Uterus (tissue), 3 donors: ENCODE measurements at regions not wholly inside any gene's neighbourhood (a gene's known extent, or its start where the extent isn't known, plus 50 kb on each side); places are given as distances from the start of the nearest gene placed in this dataset.

Source experiments
- DNase-seq, 2 donors: peaks; one replicate each; pipeline ENCODE4 v3.0.0-alpha.2; 2019 to 2020
- H3K27ac ChIP-seq, 2 donors: fragments of 200-600 bp; sonication (generic); 1 replicate in 1 of 2; 2 replicates in 1 of 2; pipeline ENCODE4 v1.5.1; 2016 to 2018
- H3K27me3 ChIP-seq, 2 donors: fragments of 200-600 bp; sonication (generic); one replicate each; pipeline ENCODE4 v1.5.1; 2018 to 2019; ENCODE audit warnings: control low read depth in 1 of 2
- H3K36me3 ChIP-seq, 2 donors: fragments of 200-600 bp; sonication (generic); one replicate each; pipeline ENCODE4 v1.5.1; 2019; ENCODE audit warnings: control low read depth in 1 of 2
- H3K4me1 ChIP-seq, 2 donors: fragments of 200-600 bp; sonication (generic); one replicate each; pipeline ENCODE4 v1.5.1; 2018 to 2019; ENCODE audit warnings: control low read depth in 1 of 2
- H3K4me3 ChIP-seq, 2 donors: fragments of 200-600 bp; sonication (generic); 1 replicate in 1 of 2; 2 replicates in 1 of 2; pipeline ENCODE4 v1.5.1; 2018 to 2019; ENCODE audit warnings: mild to moderate bottlenecking in 1 of 2
- H3K9me3 ChIP-seq, 2 donors: fragments of 200-600 bp; sonication (generic); one replicate each; pipeline ENCODE4 v1.5.1; 2019; ENCODE audit warnings: control low read depth in 1 of 2
- POLR2A ChIP-seq, 2 donors: fragments of 450-650 bp; IDR thresholded peaks; one replicate each; pipeline ENCODE4 v1.6.1; 2016; ENCODE audit warnings: antibody characterized with exemption in 2 of 2, mild to moderate bottlenecking in 1 of 2, moderate library complexity in 1 of 2
- intact Hi-C: fragments of 100-400 bp; cut with DNase I; formaldehyde crosslinking; loops from one replicate; pipeline ENCODE4 v1.15.1; 2023; ENCODE audit warnings: low total_unique reads
- TF ChIP-seq, protein P1 (sequence below), 4 experiments: fragments of 200-600 bp in 2 of 4; fragments of 450-650 bp in 2 of 4; sonication (generic) in 2 of 4; IDR thresholded peaks; one replicate each; pipeline ENCODE4 v1.5.1; 2016 to 2019; ENCODE audit warnings: antibody characterized with exemption in 4 of 4, mild to moderate bottlenecking in 2 of 4, moderate library complexity in 1 of 4
- donor health status: DM: yes; HTN: yes; CAD: no.

GRCh38 chr9:129317179-129318011, 139.3 kb upstream of the IER5L start:
- TF ChIP-seq POLR2A (IDR thresholded peaks at IDR 0.05) = no peak
- TF ChIP-seq, protein P1, sequence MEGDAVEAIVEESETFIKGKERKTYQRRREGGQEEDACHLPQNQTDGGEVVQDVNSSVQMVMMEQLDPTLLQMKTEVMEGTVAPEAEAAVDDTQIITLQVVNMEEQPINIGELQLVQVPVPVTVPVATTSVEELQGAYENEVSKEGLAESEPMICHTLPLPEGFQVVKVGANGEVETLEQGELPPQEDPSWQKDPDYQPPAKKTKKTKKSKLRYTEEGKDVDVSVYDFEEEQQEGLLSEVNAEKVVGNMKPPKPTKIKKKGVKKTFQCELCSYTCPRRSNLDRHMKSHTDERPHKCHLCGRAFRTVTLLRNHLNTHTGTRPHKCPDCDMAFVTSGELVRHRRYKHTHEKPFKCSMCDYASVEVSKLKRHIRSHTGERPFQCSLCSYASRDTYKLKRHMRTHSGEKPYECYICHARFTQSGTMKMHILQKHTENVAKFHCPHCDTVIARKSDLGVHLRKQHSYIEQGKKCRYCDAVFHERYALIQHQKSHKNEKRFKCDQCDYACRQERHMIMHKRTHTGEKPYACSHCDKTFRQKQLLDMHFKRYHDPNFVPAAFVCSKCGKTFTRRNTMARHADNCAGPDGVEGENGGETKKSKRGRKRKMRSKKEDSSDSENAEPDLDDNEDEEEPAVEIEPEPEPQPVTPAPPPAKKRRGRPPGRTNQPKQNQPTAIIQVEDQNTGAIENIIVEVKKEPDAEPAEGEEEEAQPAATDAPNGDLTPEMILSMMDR (IDR thresholded peaks at IDR 0.05) = no peak
- peak; percentile 64 to 65 for DNase-seq
- Histone ChIP-seq H3K36me3 (no peaks in the 10 kb centered on the region), H3K27me3 (no peaks in the 10 kb centered on the region), H3K4me3 (no peak overlapping the region), H3K9me3 (no peaks in the 10 kb centered on the region), H3K27ac (peak overlapping the region; percentile 95 to 99), H3K4me1 (peaks cover 28 to 38% of the 10 kb centered on the region in 2 donors)
- intact Hi-C loops = loop anchor here (5.0 kb wide), 1 partner anchor 165 kb away; no protein-coding TSS in a partner anchor

DNA sequence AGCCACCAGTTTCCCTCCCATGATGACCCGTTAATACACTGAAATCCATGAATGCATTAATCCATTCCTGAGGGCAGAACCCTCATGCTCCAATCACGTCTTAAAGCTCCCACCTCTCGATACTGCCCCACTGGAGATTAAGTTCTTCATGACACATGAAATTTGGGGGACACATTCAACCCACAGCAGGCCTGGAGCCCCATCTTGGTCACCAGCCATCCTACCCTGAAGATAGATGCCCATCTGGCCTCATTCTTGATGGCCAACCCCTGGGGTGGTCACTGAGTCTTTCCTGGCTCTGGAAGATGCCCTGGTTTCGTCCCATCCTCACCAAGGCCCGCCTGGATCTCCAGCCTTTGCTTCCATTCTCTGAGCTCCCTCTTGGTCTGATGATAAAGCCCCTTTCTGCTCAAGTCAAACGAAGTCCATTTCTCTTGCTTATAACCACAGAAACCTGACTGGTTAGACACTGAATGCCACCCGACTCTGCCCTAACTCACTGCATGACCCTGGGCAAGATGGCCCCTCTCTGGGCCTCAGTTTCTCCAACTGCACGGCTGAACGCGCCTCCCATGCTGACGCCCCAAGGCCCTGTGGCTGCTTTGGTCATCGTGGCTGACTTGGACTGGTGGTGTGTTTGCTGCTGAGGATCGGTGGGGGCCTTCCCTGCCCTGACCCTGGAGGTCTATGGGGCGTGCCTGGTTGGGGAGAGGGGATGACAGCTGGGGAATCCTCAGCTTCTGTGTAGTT, 138.4 kb upstream of the IER5L start:
- Histone ChIP-seq H3K4me3 (no peak overlapping the region), H3K27ac (peak overlapping the region; percentile 95 to 99), H3K36me3 (no peaks in the 10 kb centered on the region), H3K9me3 (no peaks in the 10 kb centered on the region), H3K27me3 (no peaks in the 10 kb centered on the region), H3K4me1 (peaks cover 28 to 38% of the 10 kb centered on the region in 2 donors)
- DNase-seq = no peak
- intact Hi-C loops = loop anchor here (5.0 kb wide), 1 partner anchor 166 kb away; no protein-coding TSS in a partner anchor
- TF ChIP-seq, protein P1 (IDR thresholded peaks at IDR 0.05) = no peak
- no peak for TF ChIP-seq POLR2A (IDR thresholded peaks at IDR 0.05)

DNA sequence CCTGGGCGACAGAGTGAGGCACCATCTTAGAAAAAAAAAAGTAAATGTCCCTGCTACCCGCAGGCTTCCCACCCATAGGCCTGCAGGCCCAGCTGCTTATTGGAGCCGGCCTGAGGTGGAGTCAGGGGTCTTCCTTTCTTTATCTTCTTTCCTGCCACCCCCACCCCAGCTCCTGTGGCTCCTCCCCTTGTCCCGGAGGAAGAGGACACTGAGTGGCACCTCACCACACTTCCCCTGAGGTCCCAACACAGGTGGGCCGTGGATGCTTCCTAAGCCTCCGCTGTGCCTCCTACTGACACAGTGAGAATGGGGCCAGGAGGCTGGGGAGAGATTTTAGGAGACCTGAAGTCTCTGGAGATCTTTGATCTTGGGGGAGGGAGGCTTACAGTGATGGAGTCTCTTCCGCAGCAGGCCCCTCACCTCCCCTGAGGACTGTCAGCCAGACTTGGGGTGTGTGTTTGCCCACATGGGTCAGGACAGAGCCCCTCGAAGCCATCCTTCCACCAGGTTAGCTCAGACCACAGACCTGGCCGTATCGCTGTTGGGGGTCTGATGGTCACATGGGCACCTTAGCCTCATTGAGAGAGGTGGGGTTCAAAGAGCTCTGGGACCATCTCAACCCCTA, 135.4 kb upstream of the IER5L start:
- H3K27me3 ChIP-seq = no peaks in the 10 kb centered on the region
- DNase-seq = no peak
- no peaks in the 10 kb centered on the region for H3K36me3 ChIP-seq
- peaks cover 12 to 21% of the 10 kb centered on the region in 2 donors for H3K4me1 ChIP-seq
- H3K27ac ChIP-seq = peak overlapping the region in 1 of 2 donors; percentile 95
- H3K9me3 ChIP-seq = no peaks in the 10 kb centered on the region
- intact Hi-C loops = no loop called here
- no peak overlapping the region for H3K4me3 ChIP-seq
- no peak for TF ChIP-seq POLR2A (IDR thresholded peaks at IDR 0.05)
- TF ChIP-seq, protein P1 (IDR thresholded peaks at IDR 0.05) = no peak

DNA sequence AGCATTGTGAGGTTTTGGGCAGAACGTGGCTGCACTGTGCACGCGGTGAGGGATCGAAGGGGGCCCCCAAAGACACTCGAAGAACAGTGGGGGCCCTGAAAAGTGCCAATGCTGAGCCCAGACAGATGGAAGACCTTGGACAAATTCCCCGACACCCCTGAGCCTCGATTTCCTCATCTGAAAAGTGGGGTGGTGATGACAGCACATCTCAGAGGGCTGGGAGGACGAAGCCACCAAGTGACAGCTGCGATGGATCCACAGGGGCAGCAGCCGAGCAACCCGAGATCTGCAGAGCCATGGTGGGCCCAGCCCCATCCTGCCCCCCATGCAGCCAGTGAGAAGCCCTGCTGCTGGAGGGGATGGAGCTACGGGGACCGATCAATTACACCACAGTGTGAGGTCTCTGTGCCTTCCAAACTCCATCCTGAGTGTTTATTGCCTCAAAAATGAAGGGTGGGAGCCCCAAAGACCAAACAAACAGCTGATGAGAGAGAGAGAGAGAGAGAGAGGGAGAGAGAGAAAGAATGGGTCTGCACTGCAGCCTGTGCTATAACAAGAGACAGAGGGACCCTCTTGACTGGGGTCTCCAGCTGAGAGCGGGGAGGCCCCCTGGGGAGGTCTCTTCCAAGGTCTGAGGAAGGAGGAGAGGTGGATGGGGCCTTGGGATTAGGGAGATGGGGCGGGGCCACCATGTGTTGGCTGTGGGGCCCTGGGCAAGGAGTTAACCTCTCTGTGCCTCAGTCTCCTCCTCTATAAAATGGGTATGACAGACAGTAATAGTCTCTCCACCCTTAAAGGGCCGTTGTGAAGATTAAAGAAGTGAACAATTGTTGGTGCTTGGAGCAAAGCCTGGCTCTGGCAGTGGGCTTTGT, 134.4 kb upstream of the IER5L start:
- DNase-seq = peak in 1 of 2 donors; percentile 11

More for the DNA sequence above, 134.4 kb upstream of the IER5L start:
- intact Hi-C loops = no loop called here
- Histone ChIP-seq H3K27ac (peak overlapping the region in 1 of 2 donors; percentile 95), H3K9me3 (no peaks in the 10 kb centered on the region), H3K4me1 (peaks cover 12 to 15% of the 10 kb centered on the region in 2 donors), H3K27me3 (no peaks in the 10 kb centered on the region), H3K4me3 (no peak overlapping the region), H3K36me3 (no peaks in the 10 kb centered on the region)
- TF ChIP-seq POLR2A (IDR thresholded peaks at IDR 0.05) = no peak
- TF ChIP-seq, protein P1 (IDR thresholded peaks at IDR 0.05) = no peak
